K562 (cell line): ENCODE measurements at regions not wholly inside any gene's neighbourhood (a gene's known extent, or its start where the extent isn't known, plus 50 kb on each side); places are given as distances from the start of the nearest gene placed in this dataset.

Source experiments
- ATAC-seq: fragments of 200-7000 bp; cut with Tn5 transposase; 3 replicates; pipeline ENCODE4 v1.9.1; 2020; ENCODE audit warnings: moderate library complexity
- BruUV-seq: library from RNA; stranded (reverse); fragments of 400-500 nt; replicated peaks from 2 replicates; lab custom pipeline; 2021; lab: Mats Ljungman, UMichigan
- CTCF ChIA-PET: fragments of 300-600 bp; formaldehyde crosslinking; extraction: SDS; loops from one replicate; lab custom pipeline; 2021; ENCODE audit warnings: low intra/inter-chr PET ratio; lab: Yijun Ruan, JAX
- POLR2A ChIA-PET: fragments of 300-600, 350-650 bp; sonication (Branson Sonifier 250); formaldehyde crosslinking; extraction: SDS; loops from one replicate; lab custom pipeline; 2021; ENCODE audit warnings: antibody characterized with exemption, inconsistent platforms; lab: Yijun Ruan, JAX
- DNase-seq, 4 experiments: peaks; one replicate each; pipeline versions ENCODE4 v3.0.0 to v3.0.0-alpha.2; 2011 to 2018; ENCODE audit warnings: low spot score in 3 of 4, mixed read lengths in 3 of 4; ENCODE audit errors: extremely low read depth in 1 of 4
- FAIRE-seq: peaks from 2 replicates; lab custom pipeline; 2011; peaks lifted over from hg19 to GRCh38; lab: Jason Lieb, UNC
- H2AFZ ChIP-seq: 2 replicates; pipeline ENCODE4 v1.6.0; 2011; ENCODE audit warnings: low read depth, low read length, control low read depth, inconsistent platforms
- H3K27ac ChIP-seq: fragments of 200-600 bp; 3 replicates; pipeline ENCODE4 v1.8.0; 2011; ENCODE audit warnings: low read depth, mild to moderate bottlenecking, control low read depth, inconsistent platforms, low read length, moderate library complexity, mixed read lengths; ENCODE audit errors: extremely low read depth
- H3K27me3 ChIP-seq, 2 experiments: fragments of 300-600 bp in 1 of 2; 2 replicates in 1 of 2; 3 replicates in 1 of 2; pipeline versions ENCODE4 v1.6.0 to v1.8.0; 2011; ENCODE audit warnings: inconsistent platforms in 2 of 2, low read length in 2 of 2, mild to moderate bottlenecking in 1 of 2, mixed read lengths in 1 of 2, moderate library complexity in 1 of 2; ENCODE audit not compliant: control insufficient read depth in 2 of 2, insufficient read depth in 2 of 2
- H3K36me3 ChIP-seq: fragments of 300-600 bp; 3 replicates; pipeline ENCODE4 v1.8.0; 2011; ENCODE audit warnings: mild to moderate bottlenecking, low read length, inconsistent platforms; ENCODE audit not compliant: control insufficient read depth, insufficient read depth
- H3K4me1 ChIP-seq, 2 experiments: fragments of 200-600 bp in 1 of 2; replicated peaks in 1 of 2; 2 replicates in 1 of 2; 3 replicates in 1 of 2; pipeline versions ENCODE4 v1.5.1 to v1.8.0; 2011; ENCODE audit warnings: inconsistent platforms in 2 of 2, low read length in 2 of 2, mild to moderate bottlenecking in 1 of 2, mixed read lengths in 1 of 2, moderate library complexity in 1 of 2; ENCODE audit not compliant: control insufficient read depth in 2 of 2, insufficient read depth in 2 of 2
- H3K4me2 ChIP-seq: 2 replicates; pipeline ENCODE4 v1.6.1; 2011; ENCODE audit warnings: low read length, control low read depth, inconsistent platforms, mixed read lengths; ENCODE audit not compliant: insufficient read depth
- H3K4me3 ChIP-seq: fragments of 200-600 bp; sonication (generic), shearing (Covaris generic); 2 replicates; pipeline ENCODE4 v1.5.1; 2016; ENCODE audit warnings: control low read depth, inconsistent platforms
- H3K79me2 ChIP-seq: fragments of 200-600 bp; 3 replicates; pipeline ENCODE4 v1.8.0; 2011; ENCODE audit warnings: low read length, inconsistent platforms; ENCODE audit not compliant: control insufficient read depth, insufficient read depth
- H3K9ac ChIP-seq, 2 experiments: 2 replicates each; pipeline versions ENCODE4 v1.6.0 to v1.6.1; 2011; ENCODE audit warnings: low read depth in 2 of 2, low read length in 2 of 2, control low read depth in 1 of 2, inconsistent platforms in 1 of 2, mild to moderate bottlenecking in 1 of 2, mixed read lengths in 1 of 2; ENCODE audit not compliant: insufficient read depth in 1 of 2
- H3K9me1 ChIP-seq: one replicate; pipeline ENCODE4 v1.6.0; 2011; ENCODE audit warnings: inconsistent platforms, mild to moderate bottlenecking, low read length, moderate library complexity; ENCODE audit not compliant: control insufficient read depth, insufficient read depth
- H3K9me3 ChIP-seq: replicated peaks from 2 replicates; pipeline ENCODE4 v1.5.1; 2011; ENCODE audit warnings: low read depth, low read length, inconsistent platforms; ENCODE audit not compliant: control insufficient read depth, insufficient read depth
- H4K20me1 ChIP-seq: replicated peaks from 2 replicates; pipeline ENCODE4 v1.6.1; 2011; ENCODE audit warnings: low read length, inconsistent platforms, mixed read lengths; ENCODE audit not compliant: control insufficient read depth, insufficient read depth
- ELF2 ChIP-seq: fragments of 250-450 bp; sonication (Bioruptor Pico); IDR thresholded peaks from 2 replicates; pipeline ENCODE4 v1.5.0; 2021; ENCODE audit warnings: mild to moderate bottlenecking
- FOXA3 ChIP-seq, 2 experiments: fragments of 450-650 bp in 1 of 2; sonication (generic) in 1 of 2; formaldehyde crosslinking; IDR thresholded peaks in 1 of 2; conservative IDR thresholded peaks in 1 of 2; 2 replicates each; pipeline versions ENCODE4 v1.4.0 to v1.8.0; 2020 to 2022; ENCODE audit warnings: mild to moderate bottlenecking in 2 of 2, missing genetic modification reagents in 1 of 2
- L3MBTL2 ChIP-seq: fragments of 450-650 bp; IDR thresholded peaks from 2 replicates; pipeline ENCODE4 v1.6.1; 2016; ENCODE audit warnings: mild to moderate bottlenecking, moderate library complexity
- NFE2 ChIP-seq: IDR thresholded peaks from 2 replicates; pipeline ENCODE4 v1.6.1; 2014; ENCODE audit warnings: antibody characterized with exemption, low read depth
- NFIC ChIP-seq: fragments of 450-650 bp; IDR thresholded peaks from 2 replicates; pipeline ENCODE4 v1.6.1; 2017; ENCODE audit warnings: mild to moderate bottlenecking, inconsistent platforms
- PHF8 ChIP-seq: fragments of 200-600 bp; sonication (generic); IDR thresholded peaks from 2 replicates; pipeline ENCODE4 v1.6.1; 2012; ENCODE audit warnings: mixed run types, mild to moderate bottlenecking, inconsistent platforms, low read length, moderate library complexity, borderline replicate concordance
- PKNOX1 ChIP-seq: fragments of 450-650 bp; IDR thresholded peaks from 2 replicates; pipeline ENCODE4 v1.6.1; 2016
- PML ChIP-seq: IDR thresholded peaks from 2 replicates; pipeline ENCODE4 v1.6.1; 2012; ENCODE audit warnings: low read length, inconsistent platforms
- SNAPC5 ChIP-seq: fragments of 250-450 bp; sonication (Bioruptor Pico); IDR thresholded peaks from 2 replicates; pipeline ENCODE4 v1.8.0; 2021; ENCODE audit warnings: moderate library complexity, mild to moderate bottlenecking, inconsistent platforms
- USF2 ChIP-seq: sonication (generic); formaldehyde crosslinking; IDR thresholded peaks from 2 replicates; pipeline ENCODE4 v1.5.0; 2020; ENCODE audit warnings: missing genetic modification reagents
- ZBTB26 ChIP-seq: fragments of 450-650 bp; formaldehyde crosslinking; IDR thresholded peaks from 2 replicates; pipeline ENCODE4 v1.4.0; 2022; ENCODE audit warnings: missing genetic modification characterization
- ZBTB43 ChIP-seq: sonication (generic); formaldehyde crosslinking; IDR thresholded peaks from 2 replicates; pipeline ENCODE4 v1.8.0; 2023; ENCODE audit warnings: mild to moderate bottlenecking, missing genetic modification reagents
- ZC3H11A ChIP-seq: IDR thresholded peaks from 2 replicates; pipeline ENCODE4 v1.6.1; 2012; ENCODE audit warnings: low read depth, low read length, improper control_type of control experiment
- ZFX ChIP-seq: sonication (generic); formaldehyde crosslinking; IDR thresholded peaks from 2 replicates; pipeline ENCODE4 v1.8.0; 2022; ENCODE audit warnings: mild to moderate bottlenecking, missing genetic modification reagents, moderate library complexity
- ZNF224 ChIP-seq: sonication (generic); formaldehyde crosslinking; IDR thresholded peaks from 2 replicates; pipeline ENCODE4 v1.8.0; 2022; ENCODE audit warnings: mild to moderate bottlenecking, missing genetic modification reagents
- ZNF280A ChIP-seq: fragments of 450-650 bp; IDR thresholded peaks from 2 replicates; pipeline ENCODE4 v1.6.1; 2018; ENCODE audit warnings: mild to moderate bottlenecking, low read depth; ENCODE audit not compliant: partially characterized antibody
- WGBS: fragments of 100-300 bp; shearing (Covaris generic); methylation state at CpG from one replicate; pipeline ENCODE4 v1.1.6; 2016; ENCODE audit warnings: low coverage, mixed read lengths; ENCODE audit not compliant: insufficient coverage; ENCODE audit errors: missing lambda C conversion rate; 5-methylcytosine and 5-hydroxymethylcytosine counted together
- in situ Hi-C: fragments of 300-500 bp; cut with MboI; formaldehyde crosslinking; loops from 4 replicates; pipeline ENCODE4 v1.15.0; 2018; ENCODE audit warnings: inconsistent platforms, mixed read lengths
- intact Hi-C: fragments of 100-400 bp; cut with micrococcal nuclease; formaldehyde crosslinking; loops from 2 replicates; pipeline ENCODE4 v1.14.2; 2022

- no peak for TF ChIP-seq ZBTB43
- no peak for TF ChIP-seq ZFX (CRISPR knock-in tag)
- TF ChIP-seq ELF2 = no peak
- no peak for TF ChIP-seq PHF8
- no peak for TF ChIP-seq NFIC
- TF ChIP-seq PML = no peak
- no peak for TF ChIP-seq ZNF224
- no peak for TF ChIP-seq NFE2
- TF ChIP-seq PKNOX1 = no peak
Measured at GRCh38 chr10:131041031-131041430, 270.5 kb downstream of the TCERG1L start (continued).

GRCh38 chr10:131041441-131041840, 270.1 kb downstream of the TCERG1L start:
- POLR2A ChIA-PET = no interaction called here
- in situ Hi-C loops = no loop called here
- Histone ChIP-seq H3K4me2 (no peak overlapping the region), H2AFZ (no peak overlapping the region), H4K20me1 (no peaks in the 10 kb centered on the region), H3K4me3 (no peak overlapping the region), H3K27ac (no peak overlapping the region), H3K9ac (no peak overlapping the region), H3K27me3 (no peaks in the 10 kb centered on the region; a peak in 1 of 5 replicates), H3K9me1 (no peaks in the 10 kb centered on the region), H3K79me2 (no peaks in the 10 kb centered on the region), H3K4me1 (no peaks in the 10 kb centered on the region), H3K36me3 (no peaks in the 10 kb centered on the region), H3K9me3 (no peaks in the 10 kb centered on the region)
- ATAC-seq (no peak), DNase-seq (no peak), FAIRE-seq (no peak)
- intact Hi-C loops = no loop called here
- CTCF ChIA-PET = no interaction called here
- WGBS = 0% methylated on average over 5 of the region's 5 CpGs
- BruUV-seq = no TSS peak
- TF ChIP-seq USF2 (CRISPR knock-in tag) (no peak), ZC3H11A (no peak), ZBTB26 (no peak), L3MBTL2 (no peak), ZNF280A (no peak), FOXA3 (CRISPR knock-in tag; conservative IDR thresholded peaks at IDR 0.05 in 1 of 2, IDR thresholded peaks at IDR 0.05 in 1 of 2) (no peak), SNAPC5 (CRISPR knock-in tag) (no peak)
